ENCODE measurements at regions not wholly inside any gene's neighbourhood (a gene's known extent, or its start where the extent isn't known, plus 50 kb on each side); places are given as distances from the start of the nearest gene placed in this dataset.
A peak's percentile ranks its signal among the peaks of the same experiment; 100 is the strongest.
"Not testable (repeated sequence)": the region's sequence is repeated elsewhere in the genome, so short reads cannot be mapped to it uniquely, and the experiment has no call there.

DNA sequence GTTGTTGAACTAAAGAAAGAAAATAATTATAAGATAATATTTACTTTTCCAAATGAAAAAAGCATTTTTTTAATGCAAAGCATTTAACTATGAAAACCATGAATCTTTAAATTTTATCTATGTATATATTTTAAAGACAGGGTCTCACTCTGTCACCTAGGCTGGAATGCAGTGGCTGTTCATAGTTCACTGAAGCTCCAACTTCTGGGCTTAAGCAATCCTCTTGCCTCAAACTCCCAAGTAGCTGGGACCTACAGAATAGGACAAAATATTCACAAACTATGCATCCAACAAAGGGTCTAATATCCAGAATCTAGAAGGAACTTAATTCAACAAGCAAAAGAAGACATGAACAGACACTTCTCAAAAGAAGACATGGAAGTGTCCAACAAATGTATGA is 55.9 kb upstream of the ALB start:
- no peak for DNase-seq

GRCh38 chr4:73347497-73347896 is 56.6 kb upstream of the ALB start:
- DNase-seq = no peak

GRCh38 chr4:73345399-73345975 is 58.6 kb upstream of the ALB start:
- DNase-seq = no peak

- no peak for DNase-seq
These were observed 60.0 kb upstream of the ALB start for GRCh38 chr4:73344106-73344505.

GRCh38 chr4:73343432-73343831 is 60.7 kb upstream of the ALB start:
- DNase-seq = no peak

- DNase-seq = peak in 1 of 5 donors; percentile 10
These were observed 62.6 kb upstream of the ALB start for GRCh38 chr4:73341454-73341853.

- DNase-seq = no peak
These were observed 63.2 kb upstream of the ALB start for GRCh38 chr4:73340917-73341316.

DNA sequence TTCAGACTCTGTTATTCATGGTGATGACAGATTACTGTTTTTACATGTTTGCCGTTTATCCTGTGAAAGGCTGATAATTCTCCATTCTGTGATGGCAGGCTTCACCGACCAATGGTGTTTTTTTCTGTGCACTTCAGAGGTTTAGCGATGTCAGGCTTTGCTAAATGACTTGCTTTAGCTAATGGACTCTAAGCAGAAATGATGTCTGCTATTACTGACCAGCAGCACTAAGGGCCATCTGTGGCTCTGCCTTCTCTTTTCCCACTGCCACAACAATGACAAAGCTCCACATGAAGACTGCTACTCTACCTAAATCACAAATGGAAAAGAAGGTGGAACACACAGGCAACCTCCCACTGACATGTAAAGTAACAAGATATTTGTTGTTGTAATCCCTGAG is 68.4 kb upstream of the ALB start:
- DNase-seq = no peak

GRCh38 chr4:73332012-73332411 is 72.1 kb upstream of the ALB start:
- DNase-seq = not testable (repeated sequence)

DNA sequence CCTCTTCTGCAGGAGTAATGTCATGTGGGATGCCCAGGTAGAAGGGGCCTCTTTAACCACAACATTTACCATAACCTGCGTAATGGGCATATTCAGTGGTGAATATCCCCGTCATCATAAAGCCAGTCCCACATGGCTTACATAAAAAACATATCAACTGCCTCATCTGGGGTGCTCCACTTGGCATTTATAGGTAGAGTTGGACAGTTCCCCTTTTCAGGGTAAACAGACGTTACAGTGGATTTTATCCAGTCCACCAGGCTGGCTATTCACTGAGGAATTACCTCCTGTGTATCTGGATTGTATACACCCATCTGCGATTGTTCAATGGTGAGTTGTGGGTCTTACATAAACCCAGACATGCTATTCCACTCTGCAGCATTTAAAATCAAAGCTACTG is 70.7 kb upstream of the ANKRD17 start:
- no peak for DNase-seq

DNA sequence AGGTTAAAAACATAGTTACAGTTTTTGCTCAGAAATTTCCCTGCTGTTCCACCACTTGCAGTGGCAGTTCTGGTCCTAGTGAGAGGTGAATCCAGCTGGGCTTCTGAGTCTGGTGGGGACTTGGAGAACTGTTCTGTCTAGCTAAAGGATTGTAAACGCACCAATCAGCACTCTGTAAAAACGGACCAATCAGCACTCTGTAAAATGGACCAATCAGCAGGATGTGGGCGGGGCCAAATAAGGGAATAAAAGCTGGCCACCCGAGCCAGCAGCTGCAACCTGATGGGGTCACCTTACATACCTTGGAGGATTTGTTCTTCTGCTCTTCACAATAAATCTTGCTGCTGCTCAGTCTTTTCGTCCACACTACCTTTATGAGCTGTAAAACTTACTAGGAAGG is 67.2 kb upstream of the ANKRD17 start:
- DNase-seq = not testable (repeated sequence)

DNA sequence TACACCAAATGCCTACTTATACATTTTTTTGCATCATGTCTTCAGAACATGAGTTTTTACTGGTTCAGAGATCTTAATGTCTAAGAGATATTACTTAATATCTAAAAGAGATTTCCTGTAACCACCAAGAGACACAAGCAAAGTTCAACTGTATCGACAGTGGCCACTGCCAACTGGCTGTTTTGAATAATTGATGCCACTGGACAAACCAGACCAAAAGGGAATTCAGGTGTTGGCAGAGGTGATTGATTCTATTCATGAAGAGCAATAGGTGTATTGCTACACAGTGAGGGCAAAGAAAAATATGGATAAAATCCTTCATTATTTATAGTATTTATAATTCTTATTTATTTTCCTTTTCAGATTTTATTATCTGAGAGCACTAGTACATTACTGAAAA is 58.5 kb upstream of the ANKRD17 start:
- DNase-seq = no peak

DNA sequence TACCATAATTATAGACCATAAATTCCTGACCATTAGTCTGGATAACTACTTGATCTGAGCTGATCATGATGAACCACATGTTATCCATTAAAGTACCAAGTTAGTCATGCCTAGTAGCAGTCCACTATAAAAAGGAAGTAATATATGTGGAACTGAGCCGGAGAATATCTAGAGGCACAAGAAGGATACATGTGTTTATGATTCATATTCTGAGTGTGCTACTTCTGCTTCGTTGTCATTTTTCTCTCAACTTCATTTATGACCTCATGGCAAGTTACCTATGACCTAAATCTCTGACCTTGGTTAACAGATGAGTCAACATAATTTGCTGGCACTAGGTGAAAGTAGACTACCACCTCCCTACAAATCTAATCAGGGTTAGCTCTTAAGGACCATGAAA is 56.5 kb upstream of the ANKRD17 start:
- no peak for DNase-seq

GRCh38 chr4:73312967-73313366 is 54.4 kb upstream of the ANKRD17 start:
- DNase-seq = no peak

- no peak for DNase-seq
These were observed 52.8 kb upstream of the ANKRD17 start for GRCh38 chr4:73311428-73311827.

DNA sequence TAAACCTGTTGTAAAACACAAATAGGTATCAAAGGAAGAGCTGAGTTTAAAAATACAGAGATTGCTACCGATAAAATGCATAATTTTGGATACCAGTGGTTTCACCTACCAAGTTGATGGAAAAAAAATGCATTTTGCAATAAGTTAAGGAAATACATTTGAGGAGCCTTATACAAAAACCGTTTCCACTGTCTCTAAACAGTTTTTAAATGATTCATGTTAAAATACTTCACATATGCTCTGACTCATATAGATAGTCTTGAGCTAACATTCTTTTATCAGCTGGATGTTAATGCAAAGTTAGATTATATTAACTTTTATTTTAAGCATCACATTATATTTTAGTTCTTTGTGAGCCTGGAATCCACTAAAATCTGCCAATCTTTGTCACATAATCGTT is 50.6 kb upstream of the ANKRD17 start:
- no peak for DNase-seq
